ENCODE measurements at regions not wholly inside any gene's neighbourhood (a gene's known extent, or its start where the extent isn't known, plus 50 kb on each side); places are given as distances from the start of the nearest gene placed in this dataset.

DNA sequence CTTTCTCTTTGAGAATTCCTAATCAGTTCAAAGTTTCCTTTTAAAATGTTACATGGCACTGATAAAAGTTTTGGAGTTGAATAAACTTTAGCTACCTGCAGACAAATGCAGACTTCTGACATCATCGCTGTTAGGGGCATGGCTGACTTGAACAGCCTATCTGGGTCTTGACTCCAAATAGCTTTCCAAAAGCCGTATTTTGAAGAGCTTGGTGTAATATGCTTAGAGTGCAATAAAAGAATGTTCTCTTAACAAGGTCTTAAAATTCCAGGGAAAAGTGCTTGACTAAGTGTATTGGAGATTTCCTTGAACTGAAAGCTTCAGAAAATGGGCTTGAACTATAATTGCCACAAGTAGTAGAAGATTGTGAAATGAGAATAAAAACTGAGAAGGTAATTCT, 342.9 kb upstream of the DCC start:
- TF ChIP-seq, protein P1, sequence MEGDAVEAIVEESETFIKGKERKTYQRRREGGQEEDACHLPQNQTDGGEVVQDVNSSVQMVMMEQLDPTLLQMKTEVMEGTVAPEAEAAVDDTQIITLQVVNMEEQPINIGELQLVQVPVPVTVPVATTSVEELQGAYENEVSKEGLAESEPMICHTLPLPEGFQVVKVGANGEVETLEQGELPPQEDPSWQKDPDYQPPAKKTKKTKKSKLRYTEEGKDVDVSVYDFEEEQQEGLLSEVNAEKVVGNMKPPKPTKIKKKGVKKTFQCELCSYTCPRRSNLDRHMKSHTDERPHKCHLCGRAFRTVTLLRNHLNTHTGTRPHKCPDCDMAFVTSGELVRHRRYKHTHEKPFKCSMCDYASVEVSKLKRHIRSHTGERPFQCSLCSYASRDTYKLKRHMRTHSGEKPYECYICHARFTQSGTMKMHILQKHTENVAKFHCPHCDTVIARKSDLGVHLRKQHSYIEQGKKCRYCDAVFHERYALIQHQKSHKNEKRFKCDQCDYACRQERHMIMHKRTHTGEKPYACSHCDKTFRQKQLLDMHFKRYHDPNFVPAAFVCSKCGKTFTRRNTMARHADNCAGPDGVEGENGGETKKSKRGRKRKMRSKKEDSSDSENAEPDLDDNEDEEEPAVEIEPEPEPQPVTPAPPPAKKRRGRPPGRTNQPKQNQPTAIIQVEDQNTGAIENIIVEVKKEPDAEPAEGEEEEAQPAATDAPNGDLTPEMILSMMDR (conservative IDR thresholded peaks at IDR 0.05; ENCODE audit: low read length): no peak
- no peak for TF ChIP-seq EZH2phosphoT487 (IDR thresholded peaks at IDR 0.05; ENCODE audit: borderline replicate concordance, low read depth, low read length)

Measured in OCI-LY7 (cell line).